ENCODE measurements at regions not wholly inside any gene's neighbourhood (a gene's known extent, or its start where the extent isn't known, plus 50 kb on each side); places are given as distances from the start of the nearest gene placed in this dataset.

DNA sequence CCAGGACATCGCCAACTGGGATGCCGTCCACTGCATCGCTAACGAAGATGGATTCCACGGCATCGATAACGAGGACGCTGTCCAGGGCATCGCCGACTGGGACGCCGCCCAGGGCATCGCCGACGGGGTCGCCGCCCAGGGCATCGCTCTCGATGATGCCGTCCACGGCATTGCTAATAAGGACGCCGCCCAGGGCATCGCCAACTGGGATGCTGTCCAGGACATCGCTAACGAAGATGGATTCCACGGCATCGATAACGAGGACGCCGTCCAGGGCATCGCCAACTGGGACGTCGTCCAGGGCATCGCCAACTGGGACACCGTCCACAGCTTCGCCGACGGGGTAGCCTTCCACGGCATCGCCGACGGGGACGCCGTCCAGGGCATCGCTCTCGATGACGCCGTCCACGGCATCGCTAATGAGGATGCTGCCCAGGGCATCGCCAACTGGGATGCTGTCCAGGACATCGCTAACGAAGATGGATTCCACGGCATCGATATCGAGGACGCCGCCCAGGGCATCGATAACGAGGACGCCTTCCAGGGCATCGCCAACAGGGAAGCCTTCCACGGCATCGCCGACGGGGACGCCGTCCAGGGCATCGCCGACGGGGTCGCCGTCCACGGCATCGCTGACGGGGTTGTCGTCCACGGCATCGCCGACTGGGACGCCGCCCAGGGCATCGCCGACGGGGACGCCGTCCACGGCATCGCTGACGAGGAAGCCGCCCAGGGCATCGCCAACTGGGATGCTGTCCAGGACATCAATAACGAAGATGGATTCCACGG is 948.4 kb downstream of the TUBA3C start:
- no peak for TF ChIP-seq STAT1 (IDR thresholded peaks at IDR 0.05; ENCODE audit: unreplicated experiment)
- no peak for TF ChIP-seq EZH2 (IDR thresholded peaks at IDR 0.05; ENCODE audit: low read depth, unreplicated experiment)
- no peak for TF ChIP-seq CREB1 (CRISPR knock-in tag; IDR thresholded peaks at IDR 0.05; ENCODE audit: low read depth)
- TF ChIP-seq ZNF331 (CRISPR knock-in tag; IDR thresholded peaks at IDR 0.05; ENCODE audit: low read depth), result no peak
- TF ChIP-seq, protein P1, sequence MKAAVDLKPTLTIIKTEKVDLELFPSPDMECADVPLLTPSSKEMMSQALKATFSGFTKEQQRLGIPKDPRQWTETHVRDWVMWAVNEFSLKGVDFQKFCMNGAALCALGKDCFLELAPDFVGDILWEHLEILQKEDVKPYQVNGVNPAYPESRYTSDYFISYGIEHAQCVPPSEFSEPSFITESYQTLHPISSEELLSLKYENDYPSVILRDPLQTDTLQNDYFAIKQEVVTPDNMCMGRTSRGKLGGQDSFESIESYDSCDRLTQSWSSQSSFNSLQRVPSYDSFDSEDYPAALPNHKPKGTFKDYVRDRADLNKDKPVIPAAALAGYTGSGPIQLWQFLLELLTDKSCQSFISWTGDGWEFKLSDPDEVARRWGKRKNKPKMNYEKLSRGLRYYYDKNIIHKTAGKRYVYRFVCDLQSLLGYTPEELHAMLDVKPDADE (IDR thresholded peaks at IDR 0.05), result no peak
- TF ChIP-seq POLR2AphosphoS5 (IDR thresholded peaks at IDR 0.05; ENCODE audit: low read depth), result no peak
- TF ChIP-seq JUNB (IDR thresholded peaks at IDR 0.05; ENCODE audit: unreplicated experiment), result no peak
- TF ChIP-seq, protein P2, sequence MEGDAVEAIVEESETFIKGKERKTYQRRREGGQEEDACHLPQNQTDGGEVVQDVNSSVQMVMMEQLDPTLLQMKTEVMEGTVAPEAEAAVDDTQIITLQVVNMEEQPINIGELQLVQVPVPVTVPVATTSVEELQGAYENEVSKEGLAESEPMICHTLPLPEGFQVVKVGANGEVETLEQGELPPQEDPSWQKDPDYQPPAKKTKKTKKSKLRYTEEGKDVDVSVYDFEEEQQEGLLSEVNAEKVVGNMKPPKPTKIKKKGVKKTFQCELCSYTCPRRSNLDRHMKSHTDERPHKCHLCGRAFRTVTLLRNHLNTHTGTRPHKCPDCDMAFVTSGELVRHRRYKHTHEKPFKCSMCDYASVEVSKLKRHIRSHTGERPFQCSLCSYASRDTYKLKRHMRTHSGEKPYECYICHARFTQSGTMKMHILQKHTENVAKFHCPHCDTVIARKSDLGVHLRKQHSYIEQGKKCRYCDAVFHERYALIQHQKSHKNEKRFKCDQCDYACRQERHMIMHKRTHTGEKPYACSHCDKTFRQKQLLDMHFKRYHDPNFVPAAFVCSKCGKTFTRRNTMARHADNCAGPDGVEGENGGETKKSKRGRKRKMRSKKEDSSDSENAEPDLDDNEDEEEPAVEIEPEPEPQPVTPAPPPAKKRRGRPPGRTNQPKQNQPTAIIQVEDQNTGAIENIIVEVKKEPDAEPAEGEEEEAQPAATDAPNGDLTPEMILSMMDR (conservative IDR thresholded peaks at IDR 0.05; ENCODE audit: low read depth in 2 of 2), result no peak
- TF ChIP-seq, protein P3, sequence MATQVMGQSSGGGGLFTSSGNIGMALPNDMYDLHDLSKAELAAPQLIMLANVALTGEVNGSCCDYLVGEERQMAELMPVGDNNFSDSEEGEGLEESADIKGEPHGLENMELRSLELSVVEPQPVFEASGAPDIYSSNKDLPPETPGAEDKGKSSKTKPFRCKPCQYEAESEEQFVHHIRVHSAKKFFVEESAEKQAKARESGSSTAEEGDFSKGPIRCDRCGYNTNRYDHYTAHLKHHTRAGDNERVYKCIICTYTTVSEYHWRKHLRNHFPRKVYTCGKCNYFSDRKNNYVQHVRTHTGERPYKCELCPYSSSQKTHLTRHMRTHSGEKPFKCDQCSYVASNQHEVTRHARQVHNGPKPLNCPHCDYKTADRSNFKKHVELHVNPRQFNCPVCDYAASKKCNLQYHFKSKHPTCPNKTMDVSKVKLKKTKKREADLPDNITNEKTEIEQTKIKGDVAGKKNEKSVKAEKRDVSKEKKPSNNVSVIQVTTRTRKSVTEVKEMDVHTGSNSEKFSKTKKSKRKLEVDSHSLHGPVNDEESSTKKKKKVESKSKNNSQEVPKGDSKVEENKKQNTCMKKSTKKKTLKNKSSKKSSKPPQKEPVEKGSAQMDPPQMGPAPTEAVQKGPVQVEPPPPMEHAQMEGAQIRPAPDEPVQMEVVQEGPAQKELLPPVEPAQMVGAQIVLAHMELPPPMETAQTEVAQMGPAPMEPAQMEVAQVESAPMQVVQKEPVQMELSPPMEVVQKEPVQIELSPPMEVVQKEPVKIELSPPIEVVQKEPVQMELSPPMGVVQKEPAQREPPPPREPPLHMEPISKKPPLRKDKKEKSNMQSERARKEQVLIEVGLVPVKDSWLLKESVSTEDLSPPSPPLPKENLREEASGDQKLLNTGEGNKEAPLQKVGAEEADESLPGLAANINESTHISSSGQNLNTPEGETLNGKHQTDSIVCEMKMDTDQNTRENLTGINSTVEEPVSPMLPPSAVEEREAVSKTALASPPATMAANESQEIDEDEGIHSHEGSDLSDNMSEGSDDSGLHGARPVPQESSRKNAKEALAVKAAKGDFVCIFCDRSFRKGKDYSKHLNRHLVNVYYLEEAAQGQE (IDR thresholded peaks at IDR 0.05; ENCODE audit: unreplicated experiment), result no peak
- TF ChIP-seq NANOG (IDR thresholded peaks at IDR 0.05; ENCODE audit: borderline replicate concordance), result no peak
- no peak for TF ChIP-seq EZH2phosphoT487 (IDR thresholded peaks at IDR 0.05; ENCODE audit: unreplicated experiment)
- TF ChIP-seq ZNF114 (CRISPR knock-in tag; IDR thresholded peaks at IDR 0.05), result no peak
- TF ChIP-seq, protein P4, sequence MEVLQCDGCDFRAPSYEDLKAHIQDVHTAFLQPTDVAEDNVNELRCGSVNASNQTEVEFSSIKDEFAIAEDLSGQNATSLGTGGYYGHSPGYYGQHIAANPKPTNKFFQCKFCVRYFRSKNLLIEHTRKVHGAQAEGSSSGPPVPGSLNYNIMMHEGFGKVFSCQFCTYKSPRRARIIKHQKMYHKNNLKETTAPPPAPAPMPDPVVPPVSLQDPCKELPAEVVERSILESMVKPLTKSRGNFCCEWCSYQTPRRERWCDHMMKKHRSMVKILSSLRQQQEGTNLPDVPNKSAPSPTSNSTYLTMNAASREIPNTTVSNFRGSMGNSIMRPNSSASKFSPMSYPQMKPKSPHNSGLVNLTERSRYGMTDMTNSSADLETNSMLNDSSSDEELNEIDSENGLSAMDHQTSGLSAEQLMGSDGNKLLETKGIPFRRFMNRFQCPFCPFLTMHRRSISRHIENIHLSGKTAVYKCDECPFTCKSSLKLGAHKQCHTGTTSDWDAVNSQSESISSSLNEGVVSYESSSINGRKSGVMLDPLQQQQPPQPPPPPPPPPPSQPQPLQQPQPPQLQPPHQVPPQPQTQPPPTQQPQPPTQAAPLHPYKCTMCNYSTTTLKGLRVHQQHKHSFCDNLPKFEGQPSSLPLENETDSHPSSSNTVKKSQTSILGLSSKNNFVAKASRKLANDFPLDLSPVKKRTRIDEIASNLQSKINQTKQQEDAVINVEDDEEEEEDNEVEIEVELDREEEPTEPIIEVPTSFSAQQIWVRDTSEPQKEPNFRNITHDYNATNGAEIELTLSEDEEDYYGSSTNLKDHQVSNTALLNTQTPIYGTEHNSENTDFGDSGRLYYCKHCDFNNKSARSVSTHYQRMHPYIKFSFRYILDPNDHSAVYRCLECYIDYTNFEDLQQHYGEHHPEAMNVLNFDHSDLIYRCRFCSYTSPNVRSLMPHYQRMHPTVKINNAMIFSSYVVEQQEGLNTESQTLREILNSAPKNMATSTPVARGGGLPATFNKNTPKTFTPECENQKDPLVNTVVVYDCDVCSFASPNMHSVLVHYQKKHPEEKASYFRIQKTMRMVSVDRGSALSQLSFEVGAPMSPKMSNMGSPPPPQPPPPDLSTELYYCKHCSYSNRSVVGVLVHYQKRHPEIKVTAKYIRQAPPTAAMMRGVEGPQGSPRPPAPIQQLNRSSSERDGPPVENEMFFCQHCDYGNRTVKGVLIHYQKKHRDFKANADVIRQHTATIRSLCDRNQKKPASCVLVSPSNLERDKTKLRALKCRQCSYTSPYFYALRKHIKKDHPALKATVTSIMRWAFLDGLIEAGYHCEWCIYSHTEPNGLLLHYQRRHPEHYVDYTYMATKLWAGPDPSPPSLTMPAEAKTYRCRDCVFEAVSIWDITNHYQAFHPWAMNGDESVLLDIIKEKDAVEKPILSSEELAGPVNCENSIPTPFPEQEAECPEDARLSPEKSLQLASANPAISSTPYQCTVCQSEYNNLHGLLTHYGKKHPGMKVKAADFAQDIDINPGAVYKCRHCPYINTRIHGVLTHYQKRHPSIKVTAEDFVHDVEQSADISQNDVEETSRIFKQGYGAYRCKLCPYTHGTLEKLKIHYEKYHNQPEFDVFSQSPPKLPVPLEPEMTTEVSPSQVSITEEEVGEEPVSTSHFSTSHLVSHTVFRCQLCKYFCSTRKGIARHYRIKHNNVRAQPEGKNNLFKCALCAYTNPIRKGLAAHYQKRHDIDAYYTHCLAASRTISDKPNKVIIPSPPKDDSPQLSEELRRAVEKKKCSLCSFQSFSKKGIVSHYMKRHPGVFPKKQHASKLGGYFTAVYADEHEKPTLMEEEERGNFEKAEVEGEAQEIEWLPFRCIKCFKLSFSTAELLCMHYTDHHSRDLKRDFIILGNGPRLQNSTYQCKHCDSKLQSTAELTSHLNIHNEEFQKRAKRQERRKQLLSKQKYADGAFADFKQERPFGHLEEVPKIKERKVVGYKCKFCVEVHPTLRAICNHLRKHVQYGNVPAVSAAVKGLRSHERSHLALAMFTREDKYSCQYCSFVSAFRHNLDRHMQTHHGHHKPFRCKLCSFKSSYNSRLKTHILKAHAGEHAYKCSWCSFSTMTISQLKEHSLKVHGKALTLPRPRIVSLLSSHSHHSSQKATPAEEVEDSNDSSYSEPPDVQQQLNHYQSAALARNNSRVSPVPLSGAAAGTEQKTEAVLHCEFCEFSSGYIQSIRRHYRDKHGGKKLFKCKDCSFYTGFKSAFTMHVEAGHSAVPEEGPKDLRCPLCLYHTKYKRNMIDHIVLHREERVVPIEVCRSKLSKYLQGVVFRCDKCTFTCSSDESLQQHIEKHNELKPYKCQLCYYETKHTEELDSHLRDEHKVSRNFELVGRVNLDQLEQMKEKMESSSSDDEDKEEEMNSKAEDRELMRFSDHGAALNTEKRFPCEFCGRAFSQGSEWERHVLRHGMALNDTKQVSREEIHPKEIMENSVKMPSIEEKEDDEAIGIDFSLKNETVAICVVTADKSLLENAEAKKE (CRISPR knock-in tag; IDR thresholded peaks at IDR 0.05), result no peak
- H3K9me3 Mint-ChIP-seq, result peaks cover 65% of the 10 kb centered on the region
- Histone ChIP-seq H3K4me2 (no peak overlapping the region), H3K27me3 (ENCODE audit: insufficient read depth) (no peaks in the 10 kb centered on the region), H3K36me3 (ENCODE audit: insufficient read depth) (no peaks in the 10 kb centered on the region), H2AFZ (no peak overlapping the region), H3K4me3 (no peak overlapping the region), H3K9me2 (ENCODE audit: insufficient read depth) (no peaks in the 10 kb centered on the region), H3F3A (replicated peaks; ENCODE audit: low read depth) (no peaks in the 10 kb centered on the region), H3K4me1 (ENCODE audit: insufficient read depth) (no peaks in the 10 kb centered on the region), H3K27ac (ENCODE audit: low read depth) (no peak overlapping the region), H3K79me2 (replicated peaks; ENCODE audit: insufficient read depth) (no peaks in the 10 kb centered on the region), H4K20me1 (replicated peaks; ENCODE audit: insufficient read depth) (no peaks in the 10 kb centered on the region)
- ATAC-seq (no peak), DNase-seq (ENCODE audit: low spot score) (no peak)
- no peaks in the 10 kb centered on the region for H3K27me3 Mint-ChIP-seq (ENCODE audit: insufficient read depth, low read depth, poor library complexity)
- H3K27ac Mint-ChIP-seq, result no peak overlapping the region
- H3K36me3 Mint-ChIP-seq (ENCODE audit: low read depth), result peaks cover 16% of the 10 kb centered on the region
- H3K4me3 Mint-ChIP-seq, result no peak overlapping the region
- H3K4me1 Mint-ChIP-seq, result no peaks in the 10 kb centered on the region
